ENCODE measurements at regions not wholly inside any gene's neighbourhood (a gene's known extent, or its start where the extent isn't known, plus 50 kb on each side); places are given as distances from the start of the nearest gene placed in this dataset.

DNA sequence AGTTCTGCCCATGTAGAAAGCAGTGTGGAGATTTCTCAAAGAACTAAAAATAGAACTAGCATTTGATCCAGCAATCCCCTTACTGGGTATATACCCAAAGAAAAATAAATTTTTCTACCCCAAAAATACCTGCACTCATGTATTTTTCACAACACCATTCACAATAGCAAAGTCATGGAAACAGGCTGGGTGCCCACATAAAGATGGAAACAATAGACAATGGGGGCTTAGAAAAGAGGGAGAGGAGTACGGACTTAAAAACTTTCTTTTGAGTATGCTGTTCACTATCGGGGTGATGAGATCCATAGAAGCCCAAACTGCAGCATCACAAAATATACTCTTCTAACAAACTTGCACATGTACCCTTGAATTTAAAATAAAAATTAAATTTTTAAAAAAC is 345.1 kb upstream of the CCDC54 start:
- Histone ChIP-seq H3K27me3 (no peaks in the 10 kb centered on the region), H3K9me3 (ENCODE audit: low read depth) (no peaks in the 10 kb centered on the region), H3K4me2 (no peak overlapping the region), H3K36me3 (replicated peaks; ENCODE audit: insufficient read depth, low read depth) (no peaks in the 10 kb centered on the region), H3K79me2 (no peaks in the 10 kb centered on the region), H3K4me1 (ENCODE audit: insufficient read depth) (no peaks in the 10 kb centered on the region), H3K9me2 (replicated peaks; ENCODE audit: insufficient read depth) (no peaks in the 10 kb centered on the region), H3K27ac (no peak overlapping the region), H2AFZ (no peak overlapping the region), H4K20me1 (ENCODE audit: insufficient read depth, poor library complexity, severe bottlenecking) (no peaks in the 10 kb centered on the region), H3K4me3 (no peak overlapping the region)
- TF ChIP-seq EZH2 (IDR thresholded peaks at IDR 0.05; ENCODE audit: borderline replicate concordance): no peak
- no peak for TF ChIP-seq EZH2phosphoT487 (IDR thresholded peaks at IDR 0.05; ENCODE audit: low read depth, severe bottlenecking, unreplicated experiment)
- TF ChIP-seq, protein P1, sequence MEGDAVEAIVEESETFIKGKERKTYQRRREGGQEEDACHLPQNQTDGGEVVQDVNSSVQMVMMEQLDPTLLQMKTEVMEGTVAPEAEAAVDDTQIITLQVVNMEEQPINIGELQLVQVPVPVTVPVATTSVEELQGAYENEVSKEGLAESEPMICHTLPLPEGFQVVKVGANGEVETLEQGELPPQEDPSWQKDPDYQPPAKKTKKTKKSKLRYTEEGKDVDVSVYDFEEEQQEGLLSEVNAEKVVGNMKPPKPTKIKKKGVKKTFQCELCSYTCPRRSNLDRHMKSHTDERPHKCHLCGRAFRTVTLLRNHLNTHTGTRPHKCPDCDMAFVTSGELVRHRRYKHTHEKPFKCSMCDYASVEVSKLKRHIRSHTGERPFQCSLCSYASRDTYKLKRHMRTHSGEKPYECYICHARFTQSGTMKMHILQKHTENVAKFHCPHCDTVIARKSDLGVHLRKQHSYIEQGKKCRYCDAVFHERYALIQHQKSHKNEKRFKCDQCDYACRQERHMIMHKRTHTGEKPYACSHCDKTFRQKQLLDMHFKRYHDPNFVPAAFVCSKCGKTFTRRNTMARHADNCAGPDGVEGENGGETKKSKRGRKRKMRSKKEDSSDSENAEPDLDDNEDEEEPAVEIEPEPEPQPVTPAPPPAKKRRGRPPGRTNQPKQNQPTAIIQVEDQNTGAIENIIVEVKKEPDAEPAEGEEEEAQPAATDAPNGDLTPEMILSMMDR (IDR thresholded peaks at IDR 0.05; ENCODE audit: poor library complexity): no peak
- DNase-seq (ENCODE audit: low spot score): no peak
- WGBS (ENCODE audit: low lambda C conversion rate, missing lambda C conversion rate): 100% methylated on average over 2 of the region's 2 CpGs

DNA sequence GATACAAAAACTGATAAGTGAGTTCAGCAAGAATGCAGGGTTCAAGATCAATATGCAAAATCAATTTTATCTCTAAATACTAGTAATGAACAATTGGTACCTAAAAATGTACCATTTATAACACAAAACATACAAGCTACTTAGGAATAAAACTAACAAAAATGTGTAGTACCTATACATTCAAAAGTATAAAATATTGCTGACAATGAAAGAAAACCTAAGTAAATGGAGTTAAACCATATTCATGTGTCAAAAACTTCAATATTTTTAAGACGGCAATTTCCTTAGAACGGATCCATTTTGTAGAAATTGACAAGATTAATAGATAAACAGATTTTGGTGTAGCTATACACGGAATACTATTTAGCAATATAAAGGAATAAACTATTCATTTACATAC is 343.1 kb upstream of the CCDC54 start:
- no peaks in the 10 kb centered on the region for H3K4me1 ChIP-seq (ENCODE audit: insufficient read depth)
- no peak overlapping the region for H2AFZ ChIP-seq
- TF ChIP-seq, protein P1 (IDR thresholded peaks at IDR 0.05; ENCODE audit: poor library complexity): no peak
- TF ChIP-seq EZH2phosphoT487 (IDR thresholded peaks at IDR 0.05; ENCODE audit: low read depth, severe bottlenecking, unreplicated experiment) (no peak), EZH2 (IDR thresholded peaks at IDR 0.05; ENCODE audit: borderline replicate concordance) (no peak)
- no peak for DNase-seq (ENCODE audit: low spot score)
- H3K79me2 ChIP-seq: no peaks in the 10 kb centered on the region
- H3K9me3 ChIP-seq (ENCODE audit: low read depth): no peaks in the 10 kb centered on the region
- no peaks in the 10 kb centered on the region for H4K20me1 ChIP-seq (ENCODE audit: insufficient read depth, poor library complexity, severe bottlenecking)
- H3K27me3 ChIP-seq: no peaks in the 10 kb centered on the region
- no peak overlapping the region for H3K4me2 ChIP-seq
- 82% methylated on average over 3 of the region's 3 CpGs for WGBS (ENCODE audit: low lambda C conversion rate, missing lambda C conversion rate)
- H3K36me3 ChIP-seq (replicated peaks; ENCODE audit: insufficient read depth, low read depth): no peaks in the 10 kb centered on the region
- H3K27ac ChIP-seq: no peak overlapping the region
- no peaks in the 10 kb centered on the region for H3K9me2 ChIP-seq (replicated peaks; ENCODE audit: insufficient read depth)
- no peak overlapping the region for H3K4me3 ChIP-seq

DNA sequence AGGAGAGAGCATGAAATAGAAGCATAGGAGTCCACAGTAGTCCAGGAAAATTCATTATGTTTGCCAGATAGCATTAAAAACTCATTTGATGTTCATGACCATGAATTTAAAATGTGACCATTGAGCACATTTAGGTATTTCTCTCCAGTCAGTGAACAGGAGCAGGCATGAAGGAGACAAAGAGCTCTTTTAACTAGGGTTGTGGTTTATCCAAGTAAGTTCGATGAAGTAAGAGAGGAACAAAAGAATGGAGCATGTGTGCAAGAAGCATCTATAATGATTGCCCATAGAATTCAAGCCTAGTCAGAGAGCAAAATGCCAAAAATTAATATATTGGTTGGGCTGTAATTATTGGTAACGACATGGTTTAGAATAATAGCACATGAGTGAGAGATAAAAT is 342.1 kb upstream of the CCDC54 start:
- no peak for DNase-seq (ENCODE audit: low spot score)
- H3K4me3 ChIP-seq: no peak overlapping the region
- H3K36me3 ChIP-seq (replicated peaks; ENCODE audit: insufficient read depth, low read depth): no peaks in the 10 kb centered on the region
- 93% methylated on average over 2 of the region's 2 CpGs for WGBS (ENCODE audit: low lambda C conversion rate, missing lambda C conversion rate)
- no peaks in the 10 kb centered on the region for H4K20me1 ChIP-seq (ENCODE audit: insufficient read depth, poor library complexity, severe bottlenecking)
- H3K9me3 ChIP-seq (ENCODE audit: low read depth): no peaks in the 10 kb centered on the region
- no peak for TF ChIP-seq EZH2phosphoT487 (IDR thresholded peaks at IDR 0.05; ENCODE audit: low read depth, severe bottlenecking, unreplicated experiment)
- TF ChIP-seq EZH2 (IDR thresholded peaks at IDR 0.05; ENCODE audit: borderline replicate concordance): no peak
- TF ChIP-seq, protein P1 (IDR thresholded peaks at IDR 0.05; ENCODE audit: poor library complexity): no peak
- no peak overlapping the region for H2AFZ ChIP-seq
- no peak overlapping the region for H3K4me2 ChIP-seq
- H3K9me2 ChIP-seq (replicated peaks; ENCODE audit: insufficient read depth): no peaks in the 10 kb centered on the region
- no peaks in the 10 kb centered on the region for H3K79me2 ChIP-seq
- no peaks in the 10 kb centered on the region for H3K27me3 ChIP-seq
- H3K27ac ChIP-seq: no peak overlapping the region
- H3K4me1 ChIP-seq (ENCODE audit: insufficient read depth): no peaks in the 10 kb centered on the region

- no peak overlapping the region for H3K4me2 ChIP-seq
- H3K27me3 ChIP-seq: no peaks in the 10 kb centered on the region
Observed at GRCh38 chr3:107044677-107045076, 332.6 kb upstream of the CCDC54 start.

More at GRCh38 chr3:107044677-107045076, 332.6 kb upstream of the CCDC54 start:
- Histone ChIP-seq H3K36me3 (replicated peaks; ENCODE audit: insufficient read depth, low read depth) (no peaks in the 10 kb centered on the region), H3K9me3 (ENCODE audit: low read depth) (no peaks in the 10 kb centered on the region), H3K27ac (no peak overlapping the region), H3K4me1 (ENCODE audit: insufficient read depth) (no peaks in the 10 kb centered on the region), H3K9me2 (replicated peaks; ENCODE audit: insufficient read depth) (no peaks in the 10 kb centered on the region), H2AFZ (no peak overlapping the region), H3K79me2 (no peaks in the 10 kb centered on the region), H3K4me3 (no peak overlapping the region), H4K20me1 (ENCODE audit: insufficient read depth, poor library complexity, severe bottlenecking) (no peaks in the 10 kb centered on the region)
- WGBS (ENCODE audit: low lambda C conversion rate, missing lambda C conversion rate): 58% methylated on average over 1 of the region's 1 CpG
- no peak for DNase-seq (ENCODE audit: low spot score)
- no peak for TF ChIP-seq EZH2phosphoT487 (IDR thresholded peaks at IDR 0.05; ENCODE audit: low read depth, severe bottlenecking, unreplicated experiment)
- TF ChIP-seq, protein P1 (IDR thresholded peaks at IDR 0.05; ENCODE audit: poor library complexity): no peak
- TF ChIP-seq EZH2 (IDR thresholded peaks at IDR 0.05; ENCODE audit: borderline replicate concordance): no peak
